ENCODE measurements at regions not wholly inside any gene's neighbourhood (a gene's known extent, or its start where the extent isn't known, plus 50 kb on each side); places are given as distances from the start of the nearest gene placed in this dataset.

DNA sequence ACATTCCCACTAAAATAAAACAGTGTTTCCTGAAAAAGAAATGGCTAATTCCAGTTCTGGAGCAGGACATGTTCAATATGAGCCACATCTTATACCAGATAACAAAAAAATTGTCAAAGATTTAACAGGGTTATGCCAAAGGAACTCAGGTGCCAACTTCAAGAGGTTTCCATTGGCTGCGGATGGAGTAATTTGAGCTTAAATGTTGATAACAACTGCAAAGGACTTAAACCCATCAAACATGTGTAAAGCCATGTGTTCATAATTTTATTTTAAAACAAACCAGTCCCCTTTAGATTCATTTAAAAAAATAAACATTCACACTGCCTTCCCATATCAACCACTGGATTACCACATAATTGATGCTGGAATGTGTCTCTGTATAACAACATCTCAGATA, 156.4 kb upstream of the PCDH18 start:
- DNase-seq (ENCODE audit: low spot score in 2 of 2) = no peak
- H3K4me3 ChIP-seq = no peak overlapping the region
- no peaks in the 10 kb centered on the region for H3K9me3 ChIP-seq
- H3K27me3 ChIP-seq = no peaks in the 10 kb centered on the region
- H3K27ac ChIP-seq = no peak overlapping the region
- TF ChIP-seq, protein P1, sequence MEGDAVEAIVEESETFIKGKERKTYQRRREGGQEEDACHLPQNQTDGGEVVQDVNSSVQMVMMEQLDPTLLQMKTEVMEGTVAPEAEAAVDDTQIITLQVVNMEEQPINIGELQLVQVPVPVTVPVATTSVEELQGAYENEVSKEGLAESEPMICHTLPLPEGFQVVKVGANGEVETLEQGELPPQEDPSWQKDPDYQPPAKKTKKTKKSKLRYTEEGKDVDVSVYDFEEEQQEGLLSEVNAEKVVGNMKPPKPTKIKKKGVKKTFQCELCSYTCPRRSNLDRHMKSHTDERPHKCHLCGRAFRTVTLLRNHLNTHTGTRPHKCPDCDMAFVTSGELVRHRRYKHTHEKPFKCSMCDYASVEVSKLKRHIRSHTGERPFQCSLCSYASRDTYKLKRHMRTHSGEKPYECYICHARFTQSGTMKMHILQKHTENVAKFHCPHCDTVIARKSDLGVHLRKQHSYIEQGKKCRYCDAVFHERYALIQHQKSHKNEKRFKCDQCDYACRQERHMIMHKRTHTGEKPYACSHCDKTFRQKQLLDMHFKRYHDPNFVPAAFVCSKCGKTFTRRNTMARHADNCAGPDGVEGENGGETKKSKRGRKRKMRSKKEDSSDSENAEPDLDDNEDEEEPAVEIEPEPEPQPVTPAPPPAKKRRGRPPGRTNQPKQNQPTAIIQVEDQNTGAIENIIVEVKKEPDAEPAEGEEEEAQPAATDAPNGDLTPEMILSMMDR (IDR thresholded peaks at IDR 0.05) = no peak
- no peak for TF ChIP-seq EP300 (IDR thresholded peaks at IDR 0.05)
- TF ChIP-seq POLR2A (IDR thresholded peaks at IDR 0.05) = no peak
- no peak for TF ChIP-seq POLR2AphosphoS5 (IDR thresholded peaks at IDR 0.05)
- no peaks in the 10 kb centered on the region for H3K4me1 ChIP-seq
- H3K36me3 ChIP-seq = no peaks in the 10 kb centered on the region
- 89% methylated on average over 1 of the region's 1 CpG for WGBS

DNA sequence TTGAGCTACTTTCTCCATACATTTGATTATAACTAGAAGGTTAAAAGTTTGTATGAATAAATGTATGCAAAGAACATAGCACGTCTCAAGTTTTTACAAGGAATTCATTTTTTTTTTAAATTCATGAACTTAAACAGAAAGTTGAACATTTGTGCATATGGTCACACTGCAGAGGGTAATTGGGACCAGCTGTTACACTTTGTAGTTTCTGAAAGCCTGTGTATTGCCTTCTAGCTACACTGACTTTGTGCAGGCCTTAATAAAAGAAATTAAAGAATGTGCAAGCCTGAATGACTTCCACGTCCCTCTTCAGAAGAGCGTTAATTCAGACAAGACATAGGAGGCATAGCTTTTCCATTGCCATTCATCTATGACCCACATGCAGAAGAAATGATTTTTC, 153.1 kb upstream of the PCDH18 start:
- 61% methylated on average over 3 of the region's 3 CpGs for WGBS
- no peak for DNase-seq (ENCODE audit: low spot score in 2 of 2)

DNA sequence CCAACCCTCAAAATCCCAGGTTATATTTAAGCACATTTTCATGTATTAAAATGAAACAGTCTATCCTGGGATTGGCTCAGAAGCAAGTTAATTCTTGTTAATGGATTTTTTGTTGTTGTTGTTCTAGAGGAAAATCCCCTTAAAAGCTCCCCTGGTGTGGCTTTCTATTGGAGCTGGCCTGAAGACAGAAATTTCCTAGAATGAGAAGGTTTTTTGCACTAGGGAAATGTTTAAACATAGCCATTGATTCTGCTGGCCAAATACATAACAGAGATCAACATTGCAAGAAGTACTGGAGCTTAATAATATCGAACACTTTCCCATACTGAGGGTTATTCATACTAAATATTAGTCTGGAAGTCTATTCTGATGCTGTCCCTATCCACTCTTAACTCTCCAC, 148.8 kb upstream of the PCDH18 start:
- Histone ChIP-seq H3K27ac (no peak overlapping the region), H3K4me1 (no peaks in the 10 kb centered on the region), H3K4me3 (no peak overlapping the region), H3K9me3 (no peaks in the 10 kb centered on the region), H3K36me3 (no peaks in the 10 kb centered on the region), H3K27me3 (no peaks in the 10 kb centered on the region)
- TF ChIP-seq POLR2AphosphoS5 (IDR thresholded peaks at IDR 0.05) = no peak
- no peak for TF ChIP-seq POLR2A (IDR thresholded peaks at IDR 0.05)
- TF ChIP-seq EP300 (IDR thresholded peaks at IDR 0.05) = no peak
- TF ChIP-seq, protein P1 (IDR thresholded peaks at IDR 0.05) = no peak
- 58% methylated on average over 1 of the region's 1 CpG for WGBS
- no peak for DNase-seq (ENCODE audit: low spot score in 2 of 2)

More for the DNA sequence above, 153.1 kb upstream of the PCDH18 start:
- Histone ChIP-seq H3K27ac (no peak overlapping the region), H3K36me3 (no peaks in the 10 kb centered on the region), H3K4me1 (no peaks in the 10 kb centered on the region), H3K9me3 (no peaks in the 10 kb centered on the region), H3K4me3 (no peak overlapping the region), H3K27me3 (no peaks in the 10 kb centered on the region)
- TF ChIP-seq EP300 (IDR thresholded peaks at IDR 0.05) = no peak
- no peak for TF ChIP-seq POLR2AphosphoS5 (IDR thresholded peaks at IDR 0.05)
- TF ChIP-seq, protein P1 (IDR thresholded peaks at IDR 0.05) = no peak
- no peak for TF ChIP-seq POLR2A (IDR thresholded peaks at IDR 0.05)

DNA sequence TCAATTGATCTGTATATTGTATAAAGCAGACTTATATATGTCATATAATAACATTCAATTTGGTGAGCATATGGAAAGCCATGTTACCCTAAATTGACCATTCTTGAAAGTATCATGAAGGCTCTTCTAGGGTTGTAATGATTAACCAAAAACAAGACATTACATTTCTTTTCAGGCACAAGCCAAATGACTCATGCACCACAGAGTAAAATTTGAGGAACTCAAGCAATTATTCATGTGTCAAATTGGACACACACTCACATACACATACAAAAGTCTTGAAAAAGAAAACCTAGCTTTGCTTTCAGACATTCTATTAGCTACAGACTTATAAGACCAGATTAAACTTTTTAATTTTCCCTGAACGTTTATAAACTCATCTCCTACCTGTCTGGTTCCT, 146.5 kb upstream of the PCDH18 start:
- Histone ChIP-seq H3K36me3 (no peaks in the 10 kb centered on the region), H3K27me3 (no peaks in the 10 kb centered on the region), H3K27ac (no peak overlapping the region), H3K4me1 (no peaks in the 10 kb centered on the region), H3K4me3 (no peak overlapping the region), H3K9me3 (no peaks in the 10 kb centered on the region)
- no peak for TF ChIP-seq POLR2A (IDR thresholded peaks at IDR 0.05)
- TF ChIP-seq, protein P1 (IDR thresholded peaks at IDR 0.05) = no peak
- no peak for TF ChIP-seq POLR2AphosphoS5 (IDR thresholded peaks at IDR 0.05)
- TF ChIP-seq EP300 (IDR thresholded peaks at IDR 0.05) = no peak
- 42% methylated on average over 1 of the region's 1 CpG for WGBS
- no peak for DNase-seq (ENCODE audit: low spot score in 2 of 2)

DNA sequence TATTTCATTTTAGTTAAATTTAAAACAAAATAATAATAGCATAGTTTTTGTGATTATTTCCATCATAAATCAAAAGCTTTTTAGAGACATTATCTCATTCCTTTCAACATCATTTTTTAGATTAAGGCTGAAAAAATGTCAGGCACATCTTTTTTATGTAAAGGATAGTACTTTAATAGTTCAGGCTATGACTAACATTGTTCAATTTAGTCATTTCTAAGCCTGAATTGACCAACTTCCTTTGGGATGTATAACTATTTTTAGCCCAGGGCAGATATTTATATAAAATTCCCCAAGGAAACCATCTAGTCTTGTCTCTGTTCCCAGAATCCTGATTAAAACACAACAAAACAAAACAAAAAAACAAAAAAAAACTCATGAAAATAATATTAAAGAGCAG, 145.6 kb upstream of the PCDH18 start:
- DNase-seq (ENCODE audit: low spot score in 2 of 2) = no peak
- Histone ChIP-seq H3K27ac (no peak overlapping the region), H3K36me3 (no peaks in the 10 kb centered on the region), H3K4me3 (no peak overlapping the region), H3K27me3 (no peaks in the 10 kb centered on the region), H3K9me3 (no peaks in the 10 kb centered on the region), H3K4me1 (no peaks in the 10 kb centered on the region)
- TF ChIP-seq POLR2A (IDR thresholded peaks at IDR 0.05) (no peak), POLR2AphosphoS5 (IDR thresholded peaks at IDR 0.05) (no peak), EP300 (IDR thresholded peaks at IDR 0.05) (no peak)
- TF ChIP-seq, protein P1 (IDR thresholded peaks at IDR 0.05) = no peak

Data from suprapubic skin (tissue), 4 donors.